Liver (tissue), 8 donors: ENCODE measurements at regions not wholly inside any gene's neighbourhood (a gene's known extent, or its start where the extent isn't known, plus 50 kb on each side); places are given as distances from the start of the nearest gene placed in this dataset.

ENCODE experiments used
- DNase-seq: peaks from one replicate; pipeline ENCODE4 v3.0.0-alpha.2; 2017; ENCODE audit warnings: low spot score
- H3K27ac ChIP-seq, 2 donors: one replicate each; pipeline ENCODE4 v1.7.0; 2013; ENCODE audit warnings: inconsistent platforms in 2 of 2, low read length in 2 of 2, control low read depth in 1 of 2, low read depth in 1 of 2, mild to moderate bottlenecking in 1 of 2
- H3K27me3 ChIP-seq, 4 donors: one replicate each; pipeline versions ENCODE4 v1.6.1 to v1.7.0; 2013; ENCODE audit warnings: low read length in 3 of 4, inconsistent platforms in 1 of 4, mild to moderate bottlenecking in 1 of 4, moderate library complexity in 1 of 4; ENCODE audit not compliant: control insufficient read depth in 4 of 4, insufficient read depth in 4 of 4
- H3K36me3 ChIP-seq, 4 donors: one replicate each; pipeline versions ENCODE4 v1.6.1 to v1.7.0; 2013; ENCODE audit warnings: low read length in 3 of 4, mild to moderate bottlenecking in 3 of 4, low read depth in 1 of 4, moderate library complexity in 1 of 4; ENCODE audit not compliant: control insufficient read depth in 4 of 4, insufficient read depth in 3 of 4
- H3K4me1 ChIP-seq, 4 donors: one replicate each; pipeline versions ENCODE4 v1.6.1 to v1.7.0; 2013; ENCODE audit warnings: low read length in 3 of 4, mild to moderate bottlenecking in 3 of 4, moderate library complexity in 1 of 4; ENCODE audit not compliant: control insufficient read depth in 4 of 4, insufficient read depth in 4 of 4
- H3K4me3 ChIP-seq, 3 donors: one replicate each; pipeline versions ENCODE4 v1.6.1 to v1.7.0; 2013; ENCODE audit warnings: low read length in 3 of 3, control low read depth in 1 of 3, low read depth in 1 of 3, mild to moderate bottlenecking in 1 of 3
- H3K9ac ChIP-seq, 2 donors: one replicate each; pipeline ENCODE4 v1.7.0; 2013; ENCODE audit warnings: low read length in 2 of 2, mild to moderate bottlenecking in 2 of 2, moderate library complexity in 2 of 2, control low read depth in 1 of 2, low read depth in 1 of 2
- H3K9me3 ChIP-seq, 4 donors: one replicate each; pipeline versions ENCODE4 v1.6.1 to v1.7.0; 2013; ENCODE audit warnings: low read length in 3 of 4; ENCODE audit not compliant: control insufficient read depth in 4 of 4
- EGR1 ChIP-seq, 2 donors: IDR thresholded peaks; 2 replicates each; pipeline ENCODE4 v1.6.1; 2016 to 2018; ENCODE audit warnings: antibody characterized with exemption in 2 of 2, low read depth in 2 of 2
- FOXA1 ChIP-seq: IDR thresholded peaks from 2 replicates; pipeline ENCODE4 v1.6.1; 2016; ENCODE audit warnings: antibody characterized with exemption
- FOXA2 ChIP-seq: IDR thresholded peaks from 2 replicates; pipeline ENCODE4 v1.6.1; 2016; ENCODE audit warnings: antibody characterized with exemption
- GABPA ChIP-seq, 2 donors: IDR thresholded peaks in 1 of 2; conservative IDR thresholded peaks in 1 of 2; 2 replicates each; pipeline ENCODE4 v1.6.1; 2016; ENCODE audit warnings: antibody characterized with exemption in 2 of 2, mild to moderate bottlenecking in 1 of 2, moderate library complexity in 1 of 2
- HNF4A ChIP-seq, 2 donors: conservative IDR thresholded peaks; 2 replicates each; pipeline ENCODE4 v1.6.1; 2016; ENCODE audit warnings: antibody characterized with exemption in 2 of 2, mild to moderate bottlenecking in 2 of 2
- HNF4G ChIP-seq: IDR thresholded peaks from 2 replicates; pipeline ENCODE4 v1.6.1; 2016; ENCODE audit warnings: antibody characterized with exemption
- JUND ChIP-seq, 2 donors: IDR thresholded peaks; 2 replicates each; pipeline ENCODE4 v1.6.1; 2016; ENCODE audit warnings: antibody characterized with exemption in 2 of 2
- NR2F2 ChIP-seq: IDR thresholded peaks from 2 replicates; pipeline ENCODE4 v1.6.1; 2016; ENCODE audit warnings: antibody characterized with exemption
- RAD21 ChIP-seq, 2 donors: IDR thresholded peaks; 2 replicates each; pipeline ENCODE4 v1.6.1; 2016; ENCODE audit warnings: antibody characterized with exemption in 2 of 2, mild to moderate bottlenecking in 2 of 2
- RXRA ChIP-seq, 2 donors: IDR thresholded peaks; 2 replicates each; pipeline ENCODE4 v1.6.1; 2017 to 2018; ENCODE audit warnings: antibody characterized with exemption in 2 of 2, mild to moderate bottlenecking in 1 of 2
- SP1 ChIP-seq: IDR thresholded peaks from 2 replicates; pipeline ENCODE4 v1.6.1; 2018; ENCODE audit warnings: antibody characterized with exemption, mild to moderate bottlenecking
- TAF1 ChIP-seq: conservative IDR thresholded peaks from 2 replicates; pipeline ENCODE4 v1.6.1; 2016; ENCODE audit warnings: antibody characterized with exemption, mild to moderate bottlenecking
- YY1 ChIP-seq: IDR thresholded peaks from 2 replicates; pipeline ENCODE4 v1.6.1; 2016; ENCODE audit warnings: antibody characterized with exemption, mild to moderate bottlenecking
- WGBS: extraction: QIAGEN DNeasy Blood & Tissue Kit; methylation state at CpG from one replicate; pipeline ENCODE4 v1.1.7; 2013; 5-methylcytosine and 5-hydroxymethylcytosine counted together
- TF ChIP-seq, protein P1 (sequence below): IDR thresholded peaks from 2 replicates; pipeline ENCODE4 v1.6.1; 2016; ENCODE audit warnings: antibody characterized with exemption, mild to moderate bottlenecking
- TF ChIP-seq, protein P2 (sequence below): IDR thresholded peaks from 2 replicates; pipeline ENCODE4 v1.6.1; 2016; ENCODE audit warnings: antibody characterized with exemption
- TF ChIP-seq, protein P3 (sequence below): fragments of 150-350 bp; IDR thresholded peaks from 2 replicates; pipeline ENCODE4 v1.5.1; 2017; ENCODE audit warnings: improper control_type of control experiment, low read depth, low read length; ENCODE audit not compliant: missing input control
- TF ChIP-seq, protein P4 (sequence below): IDR thresholded peaks from 2 replicates; pipeline ENCODE4 v1.6.1; 2016; ENCODE audit warnings: antibody characterized with exemption
- TF ChIP-seq, protein P5 (sequence below): IDR thresholded peaks from 2 replicates; pipeline ENCODE4 v1.6.1; 2016; ENCODE audit warnings: antibody characterized with exemption
- donor health status: healthy.
- donor health status: healthy.
- donor health status: healthy.
- donor health status: healthy.
- donor health status: healthy.

DNA sequence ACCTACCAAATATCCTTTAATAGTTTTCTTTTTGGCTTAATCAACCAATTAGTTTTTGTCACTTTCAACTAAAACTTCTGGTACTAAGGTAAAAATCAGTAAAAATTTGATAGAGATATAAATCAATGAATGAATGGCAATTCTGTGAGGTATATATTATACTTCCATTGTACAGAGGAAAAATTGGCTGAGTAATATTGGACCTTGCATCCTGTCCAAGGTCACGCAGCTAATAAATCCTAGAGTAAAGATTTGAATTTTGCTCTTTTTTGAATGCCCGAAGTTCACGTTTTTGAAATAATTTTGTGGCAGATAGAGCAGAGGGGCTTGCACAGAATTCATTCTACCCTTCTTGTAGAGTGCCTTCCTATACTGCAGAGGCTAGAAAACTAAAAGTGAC, 81.1 kb upstream of the ZNF280D start:
- no peaks in the 10 kb centered on the region for H3K9me3 ChIP-seq
- DNase-seq, result no peak
- no peak overlapping the region for H3K27ac ChIP-seq
- peaks cover 0 to 9% (median 8%) of the 10 kb centered on the region in 4 donors for H3K4me1 ChIP-seq
- 95% methylated on average over 3 of the region's 3 CpGs for WGBS
- H3K27me3 ChIP-seq, result no peaks in the 10 kb centered on the region
- no peak overlapping the region for H3K4me3 ChIP-seq
- TF ChIP-seq HNF4A (conservative IDR thresholded peaks at IDR 0.05) (peak in 1 of 2 donors; percentile 8), TAF1 (no peak), FOXA1 (no peak)
- TF ChIP-seq, protein P1, sequence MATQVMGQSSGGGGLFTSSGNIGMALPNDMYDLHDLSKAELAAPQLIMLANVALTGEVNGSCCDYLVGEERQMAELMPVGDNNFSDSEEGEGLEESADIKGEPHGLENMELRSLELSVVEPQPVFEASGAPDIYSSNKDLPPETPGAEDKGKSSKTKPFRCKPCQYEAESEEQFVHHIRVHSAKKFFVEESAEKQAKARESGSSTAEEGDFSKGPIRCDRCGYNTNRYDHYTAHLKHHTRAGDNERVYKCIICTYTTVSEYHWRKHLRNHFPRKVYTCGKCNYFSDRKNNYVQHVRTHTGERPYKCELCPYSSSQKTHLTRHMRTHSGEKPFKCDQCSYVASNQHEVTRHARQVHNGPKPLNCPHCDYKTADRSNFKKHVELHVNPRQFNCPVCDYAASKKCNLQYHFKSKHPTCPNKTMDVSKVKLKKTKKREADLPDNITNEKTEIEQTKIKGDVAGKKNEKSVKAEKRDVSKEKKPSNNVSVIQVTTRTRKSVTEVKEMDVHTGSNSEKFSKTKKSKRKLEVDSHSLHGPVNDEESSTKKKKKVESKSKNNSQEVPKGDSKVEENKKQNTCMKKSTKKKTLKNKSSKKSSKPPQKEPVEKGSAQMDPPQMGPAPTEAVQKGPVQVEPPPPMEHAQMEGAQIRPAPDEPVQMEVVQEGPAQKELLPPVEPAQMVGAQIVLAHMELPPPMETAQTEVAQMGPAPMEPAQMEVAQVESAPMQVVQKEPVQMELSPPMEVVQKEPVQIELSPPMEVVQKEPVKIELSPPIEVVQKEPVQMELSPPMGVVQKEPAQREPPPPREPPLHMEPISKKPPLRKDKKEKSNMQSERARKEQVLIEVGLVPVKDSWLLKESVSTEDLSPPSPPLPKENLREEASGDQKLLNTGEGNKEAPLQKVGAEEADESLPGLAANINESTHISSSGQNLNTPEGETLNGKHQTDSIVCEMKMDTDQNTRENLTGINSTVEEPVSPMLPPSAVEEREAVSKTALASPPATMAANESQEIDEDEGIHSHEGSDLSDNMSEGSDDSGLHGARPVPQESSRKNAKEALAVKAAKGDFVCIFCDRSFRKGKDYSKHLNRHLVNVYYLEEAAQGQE, result no peak
- no peak overlapping the region for H3K9ac ChIP-seq
- no peaks in the 10 kb centered on the region for H3K36me3 ChIP-seq

DNA sequence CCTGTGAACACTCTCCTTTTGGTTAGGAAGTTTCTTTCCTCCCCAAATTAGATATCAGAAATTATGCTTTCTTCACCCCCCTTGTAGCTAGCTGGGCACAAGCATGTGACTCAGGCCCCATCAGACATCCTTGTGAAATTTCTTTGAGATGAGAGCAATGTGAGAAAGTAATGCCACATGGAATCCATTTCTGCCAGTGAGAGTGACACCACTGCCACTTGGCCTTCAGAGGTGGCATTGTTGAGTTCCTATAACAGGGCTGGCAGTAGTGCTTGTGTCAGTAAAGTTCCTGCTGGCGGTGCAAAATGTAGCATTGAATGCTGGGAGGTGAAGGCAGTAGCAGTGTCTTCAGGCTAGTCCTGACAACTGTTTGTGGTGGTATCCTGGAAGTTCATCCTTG, 80.7 kb upstream of the ZNF280D start:
- Histone ChIP-seq H3K9ac (no peak overlapping the region), H3K4me1 (peaks cover 0 to 9% (median 8%) of the 10 kb centered on the region in 4 donors), H3K4me3 (no peak overlapping the region), H3K36me3 (no peaks in the 10 kb centered on the region), H3K9me3 (peaks cover 0 to under 1% (median 0%) of the 10 kb centered on the region in 4 donors), H3K27me3 (no peaks in the 10 kb centered on the region), H3K27ac (no peak overlapping the region)
- DNase-seq, result no peak
- 0% methylated on average over 1 of the region's 1 CpG for WGBS
- TF ChIP-seq NR2F2, result no peak
- TF ChIP-seq, protein P2, sequence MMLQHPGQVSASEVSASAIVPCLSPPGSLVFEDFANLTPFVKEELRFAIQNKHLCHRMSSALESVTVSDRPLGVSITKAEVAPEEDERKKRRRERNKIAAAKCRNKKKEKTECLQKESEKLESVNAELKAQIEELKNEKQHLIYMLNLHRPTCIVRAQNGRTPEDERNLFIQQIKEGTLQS, result no peak
- no peak for TF ChIP-seq FOXA2
- no peak for TF ChIP-seq RXRA (IDR thresholded peaks at IDR 0.05)
- no peak for TF ChIP-seq TAF1
- TF ChIP-seq, protein P3, sequence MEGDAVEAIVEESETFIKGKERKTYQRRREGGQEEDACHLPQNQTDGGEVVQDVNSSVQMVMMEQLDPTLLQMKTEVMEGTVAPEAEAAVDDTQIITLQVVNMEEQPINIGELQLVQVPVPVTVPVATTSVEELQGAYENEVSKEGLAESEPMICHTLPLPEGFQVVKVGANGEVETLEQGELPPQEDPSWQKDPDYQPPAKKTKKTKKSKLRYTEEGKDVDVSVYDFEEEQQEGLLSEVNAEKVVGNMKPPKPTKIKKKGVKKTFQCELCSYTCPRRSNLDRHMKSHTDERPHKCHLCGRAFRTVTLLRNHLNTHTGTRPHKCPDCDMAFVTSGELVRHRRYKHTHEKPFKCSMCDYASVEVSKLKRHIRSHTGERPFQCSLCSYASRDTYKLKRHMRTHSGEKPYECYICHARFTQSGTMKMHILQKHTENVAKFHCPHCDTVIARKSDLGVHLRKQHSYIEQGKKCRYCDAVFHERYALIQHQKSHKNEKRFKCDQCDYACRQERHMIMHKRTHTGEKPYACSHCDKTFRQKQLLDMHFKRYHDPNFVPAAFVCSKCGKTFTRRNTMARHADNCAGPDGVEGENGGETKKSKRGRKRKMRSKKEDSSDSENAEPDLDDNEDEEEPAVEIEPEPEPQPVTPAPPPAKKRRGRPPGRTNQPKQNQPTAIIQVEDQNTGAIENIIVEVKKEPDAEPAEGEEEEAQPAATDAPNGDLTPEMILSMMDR, result no peak
- no peak for TF ChIP-seq YY1
- TF ChIP-seq HNF4A (conservative IDR thresholded peaks at IDR 0.05), result no peak
- no peak for TF ChIP-seq HNF4G
- no peak for TF ChIP-seq EGR1 (IDR thresholded peaks at IDR 0.05; ENCODE audit: low read depth in 2 of 2)
- TF ChIP-seq, protein P4, sequence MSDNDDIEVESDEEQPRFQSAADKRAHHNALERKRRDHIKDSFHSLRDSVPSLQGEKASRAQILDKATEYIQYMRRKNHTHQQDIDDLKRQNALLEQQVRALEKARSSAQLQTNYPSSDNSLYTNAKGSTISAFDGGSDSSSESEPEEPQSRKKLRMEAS, result no peak
- TF ChIP-seq GABPA (IDR thresholded peaks at IDR 0.05 in 1 of 2, conservative IDR thresholded peaks at IDR 0.05 in 1 of 2), result no peak
- no peak for TF ChIP-seq SP1
- TF ChIP-seq, protein P1, result no peak
- no peak for TF ChIP-seq JUND (IDR thresholded peaks at IDR 0.05)
- TF ChIP-seq RAD21 (IDR thresholded peaks at IDR 0.05), result no peak
- TF ChIP-seq FOXA1, result no peak
- TF ChIP-seq, protein P5, sequence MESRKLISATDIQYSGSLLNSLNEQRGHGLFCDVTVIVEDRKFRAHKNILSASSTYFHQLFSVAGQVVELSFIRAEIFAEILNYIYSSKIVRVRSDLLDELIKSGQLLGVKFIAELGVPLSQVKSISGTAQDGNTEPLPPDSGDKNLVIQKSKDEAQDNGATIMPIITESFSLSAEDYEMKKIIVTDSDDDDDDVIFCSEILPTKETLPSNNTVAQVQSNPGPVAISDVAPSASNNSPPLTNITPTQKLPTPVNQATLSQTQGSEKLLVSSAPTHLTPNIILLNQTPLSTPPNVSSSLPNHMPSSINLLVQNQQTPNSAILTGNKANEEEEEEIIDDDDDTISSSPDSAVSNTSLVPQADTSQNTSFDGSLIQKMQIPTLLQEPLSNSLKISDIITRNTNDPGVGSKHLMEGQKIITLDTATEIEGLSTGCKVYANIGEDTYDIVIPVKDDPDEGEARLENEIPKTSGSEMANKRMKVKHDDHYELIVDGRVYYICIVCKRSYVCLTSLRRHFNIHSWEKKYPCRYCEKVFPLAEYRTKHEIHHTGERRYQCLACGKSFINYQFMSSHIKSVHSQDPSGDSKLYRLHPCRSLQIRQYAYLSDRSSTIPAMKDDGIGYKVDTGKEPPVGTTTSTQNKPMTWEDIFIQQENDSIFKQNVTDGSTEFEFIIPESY, result no peak
